Endothelial cell (in vitro differentiated cells): ENCODE measurements at regions not wholly inside any gene's neighbourhood (a gene's known extent, or its start where the extent isn't known, plus 50 kb on each side); places are given as distances from the start of the nearest gene placed in this dataset.

Experiments
- DNase-seq: peaks from one replicate; pipeline ENCODE4 v3.0.0; 2021; ENCODE audit warnings: low spot score
- H3K27ac Mint-ChIP-seq: one replicate; pipeline ENCODE4 v1.8.0; 2021; ENCODE audit warnings: mixed read lengths, inconsistent platforms; ENCODE audit not compliant: unreplicated experiment
- H3K27me3 Mint-ChIP-seq: one replicate; pipeline ENCODE4 v1.8.0; 2021; ENCODE audit warnings: mild to moderate bottlenecking, moderate library complexity, mixed read lengths, inconsistent platforms; ENCODE audit not compliant: unreplicated experiment
- H3K36me3 Mint-ChIP-seq: one replicate; pipeline ENCODE4 v1.8.0; 2021; ENCODE audit warnings: mild to moderate bottlenecking, low read depth, mixed read lengths, inconsistent platforms; ENCODE audit not compliant: unreplicated experiment
- H3K4me1 Mint-ChIP-seq: one replicate; pipeline ENCODE4 v1.8.0; 2021; ENCODE audit warnings: mild to moderate bottlenecking, mixed read lengths, inconsistent platforms; ENCODE audit not compliant: unreplicated experiment
- H3K4me3 Mint-ChIP-seq: one replicate; pipeline ENCODE4 v1.8.0; 2021; ENCODE audit warnings: mild to moderate bottlenecking, mixed read lengths, inconsistent platforms; ENCODE audit not compliant: unreplicated experiment
- H3K9me3 Mint-ChIP-seq: one replicate; pipeline ENCODE4 v1.8.0; 2021; ENCODE audit warnings: mixed read lengths, inconsistent platforms; ENCODE audit not compliant: unreplicated experiment
- TF ChIP-seq, protein P1 (sequence below): fragments of 200-600 bp; sonication (generic); IDR thresholded peaks from one replicate; pipeline ENCODE4 v1.5.0; 2021; ENCODE audit warnings: antibody characterized with exemption; ENCODE audit not compliant: unreplicated experiment

DNA sequence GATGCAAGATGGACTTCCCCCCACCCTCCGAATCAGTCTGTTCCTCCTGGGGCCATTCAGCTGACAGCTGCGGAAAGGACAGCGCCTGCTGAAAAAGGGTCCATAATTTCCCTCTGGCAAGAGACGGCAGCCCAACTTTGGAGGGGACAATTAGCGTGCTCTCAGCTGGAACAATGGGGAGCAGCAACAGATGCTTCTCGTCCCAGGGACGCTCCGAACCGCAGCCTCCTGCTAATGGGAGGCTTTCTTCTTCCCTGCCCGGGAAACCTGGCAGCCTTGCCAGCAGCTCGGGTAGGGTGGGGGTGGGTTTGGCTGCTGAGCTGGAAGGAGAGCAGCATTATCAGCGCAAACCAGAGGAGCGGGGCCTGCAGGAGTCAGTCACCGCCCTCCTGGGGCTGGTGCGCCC lies 500.0 kb upstream of the SALL1 start:
- Mint-ChIP-seq H3K4me3 (no peak overlapping the region), H3K4me1 (no peaks in the 10 kb centered on the region), H3K27ac (no peak overlapping the region), H3K9me3 (no peaks in the 10 kb centered on the region), H3K36me3 (peaks cover 3% of the 10 kb centered on the region), H3K27me3 (no peaks in the 10 kb centered on the region)
- TF ChIP-seq, protein P1, sequence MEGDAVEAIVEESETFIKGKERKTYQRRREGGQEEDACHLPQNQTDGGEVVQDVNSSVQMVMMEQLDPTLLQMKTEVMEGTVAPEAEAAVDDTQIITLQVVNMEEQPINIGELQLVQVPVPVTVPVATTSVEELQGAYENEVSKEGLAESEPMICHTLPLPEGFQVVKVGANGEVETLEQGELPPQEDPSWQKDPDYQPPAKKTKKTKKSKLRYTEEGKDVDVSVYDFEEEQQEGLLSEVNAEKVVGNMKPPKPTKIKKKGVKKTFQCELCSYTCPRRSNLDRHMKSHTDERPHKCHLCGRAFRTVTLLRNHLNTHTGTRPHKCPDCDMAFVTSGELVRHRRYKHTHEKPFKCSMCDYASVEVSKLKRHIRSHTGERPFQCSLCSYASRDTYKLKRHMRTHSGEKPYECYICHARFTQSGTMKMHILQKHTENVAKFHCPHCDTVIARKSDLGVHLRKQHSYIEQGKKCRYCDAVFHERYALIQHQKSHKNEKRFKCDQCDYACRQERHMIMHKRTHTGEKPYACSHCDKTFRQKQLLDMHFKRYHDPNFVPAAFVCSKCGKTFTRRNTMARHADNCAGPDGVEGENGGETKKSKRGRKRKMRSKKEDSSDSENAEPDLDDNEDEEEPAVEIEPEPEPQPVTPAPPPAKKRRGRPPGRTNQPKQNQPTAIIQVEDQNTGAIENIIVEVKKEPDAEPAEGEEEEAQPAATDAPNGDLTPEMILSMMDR: no peak
- DNase-seq: no peak

DNA sequence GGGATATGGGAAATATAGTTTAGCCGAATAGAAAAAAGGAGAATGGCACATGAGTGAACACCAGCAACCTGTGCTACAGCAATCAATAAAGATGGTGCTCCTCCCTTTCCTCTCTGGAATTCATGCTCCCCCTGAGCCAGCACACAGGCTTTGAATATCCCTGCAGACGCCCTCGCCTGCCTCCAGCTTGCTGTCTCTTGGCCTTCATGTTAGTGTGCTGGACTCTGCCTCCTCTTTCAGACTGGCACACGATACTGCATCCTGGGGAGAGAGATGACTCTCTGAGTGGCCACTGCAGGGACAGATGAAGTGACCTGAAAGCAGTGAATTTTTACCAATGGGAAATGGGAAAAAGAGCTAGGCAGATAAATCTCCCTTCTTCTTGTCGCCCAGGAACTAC lies 498.6 kb upstream of the SALL1 start:
- no peak overlapping the region for H3K4me3 Mint-ChIP-seq
- H3K9me3 Mint-ChIP-seq: no peaks in the 10 kb centered on the region
- no peak for DNase-seq
- TF ChIP-seq, protein P1: no peak
- no peaks in the 10 kb centered on the region for H3K4me1 Mint-ChIP-seq
- H3K27ac Mint-ChIP-seq: no peak overlapping the region
- H3K36me3 Mint-ChIP-seq: peaks cover 3% of the 10 kb centered on the region
- H3K27me3 Mint-ChIP-seq: no peaks in the 10 kb centered on the region

- H3K4me3 Mint-ChIP-seq: no peak overlapping the region
- TF ChIP-seq, protein P1: no peak
- no peaks in the 10 kb centered on the region for H3K4me1 Mint-ChIP-seq
- no peak overlapping the region for H3K27ac Mint-ChIP-seq
- no peaks in the 10 kb centered on the region for H3K9me3 Mint-ChIP-seq
- H3K36me3 Mint-ChIP-seq: no peaks in the 10 kb centered on the region
- no peaks in the 10 kb centered on the region for H3K27me3 Mint-ChIP-seq
- no peak for DNase-seq
These were observed 497.5 kb upstream of the SALL1 start for GRCh38 chr16:51648526-51648925.

GRCh38 chr16:51641191-51641765 lies 490.2 kb upstream of the SALL1 start:
- TF ChIP-seq, protein P1: no peak
- Mint-ChIP-seq H3K27ac (no peak overlapping the region), H3K9me3 (no peaks in the 10 kb centered on the region), H3K4me3 (no peak overlapping the region), H3K36me3 (no peaks in the 10 kb centered on the region), H3K4me1 (peaks cover 7% of the 10 kb centered on the region), H3K27me3 (peaks cover 5% of the 10 kb centered on the region)
- DNase-seq: no peak

DNA sequence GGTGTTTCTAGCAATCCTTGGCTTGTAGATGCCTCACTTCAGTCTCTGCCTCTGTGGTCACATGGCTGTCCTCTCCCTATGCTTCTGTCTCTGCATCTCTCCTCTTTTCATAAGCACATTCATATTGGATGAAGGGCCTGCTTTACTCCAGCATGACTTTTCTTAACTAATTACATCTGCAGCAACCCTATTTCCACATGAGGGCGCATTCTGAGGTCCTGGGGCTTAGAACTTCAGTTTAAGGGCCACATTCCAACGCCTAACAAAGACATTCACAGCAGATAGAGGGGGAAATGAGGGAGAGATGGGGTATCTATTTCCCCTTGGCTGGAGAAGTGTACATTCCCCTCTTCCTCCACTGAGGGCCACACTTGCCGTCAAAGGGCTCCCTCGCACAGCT lies 489.1 kb upstream of the SALL1 start:
- H3K4me1 Mint-ChIP-seq: peaks cover 7% of the 10 kb centered on the region
- no peak overlapping the region for H3K27ac Mint-ChIP-seq
- no peak overlapping the region for H3K4me3 Mint-ChIP-seq
- no peaks in the 10 kb centered on the region for H3K36me3 Mint-ChIP-seq
- DNase-seq: no peak
- H3K27me3 Mint-ChIP-seq: peaks cover 5% of the 10 kb centered on the region
- H3K9me3 Mint-ChIP-seq: no peaks in the 10 kb centered on the region
- TF ChIP-seq, protein P1: no peak
